ENCODE measurements at regions not wholly inside any gene's neighbourhood (a gene's known extent, or its start where the extent isn't known, plus 50 kb on each side); places are given as distances from the start of the nearest gene placed in this dataset.
A peak's percentile ranks its signal among the peaks of the same experiment; 100 is the strongest.

DNA sequence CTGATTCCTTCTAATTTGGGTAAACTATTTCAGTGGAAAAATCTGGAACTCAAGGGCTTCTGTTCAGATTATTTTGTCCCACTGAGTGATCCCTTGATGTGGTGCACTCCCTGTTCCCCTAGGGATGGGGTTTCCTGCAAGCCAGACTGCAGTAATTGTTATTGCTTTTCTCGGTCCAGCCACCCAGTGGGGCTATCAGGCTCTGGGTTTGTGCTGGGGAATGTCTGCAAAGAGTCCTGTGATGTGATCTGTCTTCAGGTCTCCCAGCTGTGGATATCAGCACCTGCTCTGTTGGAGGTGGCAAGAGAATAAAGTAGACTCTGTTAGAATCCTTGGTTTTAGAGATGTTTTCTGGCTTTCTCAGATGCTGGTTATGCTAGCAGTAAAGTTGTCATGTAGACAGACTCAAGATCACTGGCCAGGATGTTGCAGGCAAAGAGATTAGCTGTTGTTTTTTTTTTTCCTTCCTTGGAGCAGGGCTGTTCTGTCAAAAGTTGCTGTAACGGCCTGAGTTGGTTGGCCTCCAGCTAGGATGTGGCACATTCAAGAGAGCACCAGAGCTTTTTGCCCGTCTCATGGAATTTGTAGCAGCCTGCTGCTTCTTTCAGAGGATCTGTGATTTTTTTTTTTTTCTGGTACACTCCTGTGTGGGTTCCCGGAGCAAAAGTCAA, 1314.0 kb downstream of the PCDH19 start:
- TF ChIP-seq, protein P1, sequence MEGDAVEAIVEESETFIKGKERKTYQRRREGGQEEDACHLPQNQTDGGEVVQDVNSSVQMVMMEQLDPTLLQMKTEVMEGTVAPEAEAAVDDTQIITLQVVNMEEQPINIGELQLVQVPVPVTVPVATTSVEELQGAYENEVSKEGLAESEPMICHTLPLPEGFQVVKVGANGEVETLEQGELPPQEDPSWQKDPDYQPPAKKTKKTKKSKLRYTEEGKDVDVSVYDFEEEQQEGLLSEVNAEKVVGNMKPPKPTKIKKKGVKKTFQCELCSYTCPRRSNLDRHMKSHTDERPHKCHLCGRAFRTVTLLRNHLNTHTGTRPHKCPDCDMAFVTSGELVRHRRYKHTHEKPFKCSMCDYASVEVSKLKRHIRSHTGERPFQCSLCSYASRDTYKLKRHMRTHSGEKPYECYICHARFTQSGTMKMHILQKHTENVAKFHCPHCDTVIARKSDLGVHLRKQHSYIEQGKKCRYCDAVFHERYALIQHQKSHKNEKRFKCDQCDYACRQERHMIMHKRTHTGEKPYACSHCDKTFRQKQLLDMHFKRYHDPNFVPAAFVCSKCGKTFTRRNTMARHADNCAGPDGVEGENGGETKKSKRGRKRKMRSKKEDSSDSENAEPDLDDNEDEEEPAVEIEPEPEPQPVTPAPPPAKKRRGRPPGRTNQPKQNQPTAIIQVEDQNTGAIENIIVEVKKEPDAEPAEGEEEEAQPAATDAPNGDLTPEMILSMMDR (conservative IDR thresholded peaks at IDR 0.05; ENCODE audit: low read depth in 2 of 2) = peak in 1 of 2 experiments; percentile 18; a peak in 1 of 4 replicates
- no peak for TF ChIP-seq NANOG (IDR thresholded peaks at IDR 0.05; ENCODE audit: borderline replicate concordance)

Measured in GM23338 (cell line).